HepG2 (cell line): ENCODE measurements at regions not wholly inside any gene's neighbourhood (a gene's known extent, or its start where the extent isn't known, plus 50 kb on each side); places are given as distances from the start of the nearest gene placed in this dataset.

Experiments
- GMEB2 ChIP-seq: IDR thresholded peaks from 2 replicates; pipeline ENCODE4 v1.6.1; 2016; ENCODE audit warnings: missing biosample characterization, missing genetic modification reagents, low read depth
- IKZF5 ChIP-seq: IDR thresholded peaks from 2 replicates; pipeline ENCODE4 v1.6.1; 2018; ENCODE audit warnings: missing genetic modification reagents, mild to moderate bottlenecking, missing compliant biosample characterization
- MLLT10 ChIP-seq: sonication (generic); formaldehyde crosslinking; IDR thresholded peaks from 2 replicates; pipeline ENCODE4 v1.4.0; 2020; ENCODE audit warnings: missing genetic modification reagents
- NFE2L1 ChIP-seq: sonication (generic); formaldehyde crosslinking; IDR thresholded peaks from 2 replicates; pipeline ENCODE4 v1.4.0; 2020; ENCODE audit warnings: missing genetic modification reagents, mild to moderate bottlenecking, borderline replicate concordance
- NFYB ChIP-seq: sonication (generic); formaldehyde crosslinking; IDR thresholded peaks from 2 replicates; pipeline ENCODE4 v1.4.0; 2020; ENCODE audit warnings: missing genetic modification reagents
- NR2F6 ChIP-seq, 2 experiments: IDR thresholded peaks; 2 replicates each; pipeline ENCODE4 v1.6.1; 2016; ENCODE audit warnings: antibody characterized with exemption in 1 of 2, mild to moderate bottlenecking in 1 of 2
- POGK ChIP-seq: sonication (generic); formaldehyde crosslinking; conservative IDR thresholded peaks from 2 replicates; pipeline ENCODE4 v1.8.0; 2022; ENCODE audit warnings: mild to moderate bottlenecking, moderate library complexity, missing genetic modification reagents
- SRSF4 ChIP-seq: fragments of 200-400 bp; formaldehyde crosslinking; IDR thresholded peaks from one replicate; pipeline ENCODE4 v1.6.1; 2018; ENCODE audit warnings: mild to moderate bottlenecking, low read depth, low read length, moderate library complexity; ENCODE audit not compliant: poor library complexity, severe bottlenecking
- ZNF274 ChIP-seq: sonication (generic); formaldehyde crosslinking; IDR thresholded peaks from 2 replicates; pipeline ENCODE4 v1.5.1; 2020; ENCODE audit warnings: mild to moderate bottlenecking, missing genetic modification reagents
- ZNF318 ChIP-seq: sonication (generic); formaldehyde crosslinking; IDR thresholded peaks from 2 replicates; pipeline ENCODE4 v1.4.0; 2020; ENCODE audit warnings: mild to moderate bottlenecking, missing genetic modification reagents
- ZNF34 ChIP-seq: sonication (generic); formaldehyde crosslinking; IDR thresholded peaks from 2 replicates; pipeline ENCODE4 v1.4.0; 2020; ENCODE audit warnings: mild to moderate bottlenecking, missing genetic modification reagents, borderline replicate concordance
- ZNF468 ChIP-seq: sonication (generic); formaldehyde crosslinking; IDR thresholded peaks from 2 replicates; pipeline ENCODE4 v1.8.0; 2022; ENCODE audit warnings: mild to moderate bottlenecking, moderate library complexity, missing genetic modification reagents
- ZNF552 ChIP-seq: sonication (generic); formaldehyde crosslinking; IDR thresholded peaks from 2 replicates; pipeline ENCODE4 v1.9.0; 2022; ENCODE audit warnings: missing genetic modification reagents, mild to moderate bottlenecking, borderline replicate concordance
- ZNF619 ChIP-seq: sonication (generic); formaldehyde crosslinking; IDR thresholded peaks from 2 replicates; pipeline ENCODE4 v1.4.0; 2020; ENCODE audit warnings: mild to moderate bottlenecking, missing genetic modification reagents

GRCh38 chr19:5403968-5404640 lies 51.1 kb upstream of the ZNRF4 start (continued):
- no peak for TF ChIP-seq ZNF318 (CRISPR knock-in tag)
- TF ChIP-seq NR2F6 (IDR thresholded peaks at IDR 0.05): no peak
- peak; percentile 51; the same call in 1 of the 2 replicates for TF ChIP-seq NR2F6 (CRISPR knock-in tag; IDR thresholded peaks at IDR 0.05)
- TF ChIP-seq ZNF619 (CRISPR knock-in tag): no peak
- 0 out of 2 replicates have a peak, but pooled peaks have one; percentile 67 for TF ChIP-seq POGK (CRISPR knock-in tag)
- no peak for TF ChIP-seq ZNF274 (CRISPR knock-in tag)
- TF ChIP-seq GMEB2 (CRISPR knock-in tag): no peak
- 0 out of 2 replicates have a peak, but pooled peaks have one; percentile 52 for TF ChIP-seq ZNF552 (CRISPR knock-in tag)
- TF ChIP-seq NFE2L1: no peak
- no peak for TF ChIP-seq NFYB (CRISPR knock-in tag)
- TF ChIP-seq ZNF34 (CRISPR knock-in tag): no peak
- no peak for TF ChIP-seq ZNF468 (CRISPR knock-in tag)
- TF ChIP-seq IKZF5 (CRISPR knock-in tag): peak; percentile 78; the same call in 1 of the 2 replicates
- TF ChIP-seq MLLT10: no peak
- TF ChIP-seq SRSF4: no peak
